Esophagus muscularis mucosa (tissue), 4 donors: ENCODE measurements at regions not wholly inside any gene's neighbourhood (a gene's known extent, or its start where the extent isn't known, plus 50 kb on each side); places are given as distances from the start of the nearest gene placed in this dataset.

Experiments used
- DNase-seq: peaks from one replicate; pipeline ENCODE4 v3.0.0-alpha.2; 2017; ENCODE audit errors: extremely low spot score
- H3K27ac ChIP-seq, 4 donors: fragments of 200-600 bp; sonication (generic); replicated peaks in 1 of 4; 1 replicate in 3 of 4; 2 replicates in 1 of 4; pipeline ENCODE4 v1.5.1; 2016 to 2019; ENCODE audit warnings: mild to moderate bottlenecking in 1 of 4
- H3K27me3 ChIP-seq, 4 donors: fragments of 200-600 bp; sonication (generic); one replicate each; pipeline versions ENCODE4 v1.5.1 to v1.6.0; 2016 to 2019
- H3K36me3 ChIP-seq, 4 donors: fragments of 200-600 bp; sonication (generic); one replicate each; pipeline ENCODE4 v1.5.1; 2016 to 2019
- H3K4me1 ChIP-seq, 4 donors: fragments of 200-600 bp; sonication (generic); one replicate each; pipeline ENCODE4 v1.5.1; 2016 to 2019
- H3K4me3 ChIP-seq, 4 donors: fragments of 200-600 bp; sonication (generic); 1 replicate in 2 of 4; 2 replicates in 2 of 4; pipeline ENCODE4 v1.5.1; 2016 to 2019; ENCODE audit warnings: mild to moderate bottlenecking in 4 of 4, moderate library complexity in 1 of 4
- H3K9me3 ChIP-seq, 4 donors: fragments of 200-600 bp; sonication (generic); 1 replicate in 3 of 4; 2 replicates in 1 of 4; pipeline ENCODE4 v1.5.1; 2016 to 2019
- CTCF ChIP-seq, 3 experiments: fragments of 200-600 bp in 2 of 3; fragments of 450-650 bp in 1 of 3; sonication (generic) in 2 of 3; IDR thresholded peaks; one replicate each; pipeline ENCODE4 v1.5.1; 2017 to 2019; ENCODE audit warnings: antibody characterized with exemption in 3 of 3, mild to moderate bottlenecking in 2 of 3, moderate library complexity in 1 of 3
- EP300 ChIP-seq: sonication (generic); formaldehyde crosslinking; IDR thresholded peaks from one replicate; pipeline ENCODE4 v1.6.1; 2017; ENCODE audit warnings: antibody characterized with exemption
- POLR2A ChIP-seq: fragments of 450-650 bp; IDR thresholded peaks from one replicate; pipeline ENCODE4 v1.6.1; 2017; ENCODE audit warnings: antibody characterized with exemption, moderate library complexity, mild to moderate bottlenecking, low read depth
- POLR2AphosphoS5 ChIP-seq, 2 donors: sonication (generic); formaldehyde crosslinking; IDR thresholded peaks; one replicate each; pipeline ENCODE4 v1.6.1; 2017; ENCODE audit warnings: antibody characterized with exemption in 2 of 2
- WGBS: methylation state at CpG from one replicate; pipeline ENCODE4 v1.1.5; 2018; 5-methylcytosine and 5-hydroxymethylcytosine counted together
- intact Hi-C: fragments of 100-400 bp; cut with DNase I; formaldehyde crosslinking; loops from one replicate; pipeline ENCODE4 v1.15.1; 2023

- H3K27me3 ChIP-seq: no peaks in the 10 kb centered on the region
- intact Hi-C loops: no loop called here
- TF ChIP-seq EP300 (no peak), POLR2A (no peak), CTCF (IDR thresholded peaks at IDR 0.05) (no peak), POLR2AphosphoS5 (IDR thresholded peaks at IDR 0.05) (no peak)
Measured at GRCh38 chr6:84469144-84469543, 241.7 kb upstream of the CEP162 start.

DNA sequence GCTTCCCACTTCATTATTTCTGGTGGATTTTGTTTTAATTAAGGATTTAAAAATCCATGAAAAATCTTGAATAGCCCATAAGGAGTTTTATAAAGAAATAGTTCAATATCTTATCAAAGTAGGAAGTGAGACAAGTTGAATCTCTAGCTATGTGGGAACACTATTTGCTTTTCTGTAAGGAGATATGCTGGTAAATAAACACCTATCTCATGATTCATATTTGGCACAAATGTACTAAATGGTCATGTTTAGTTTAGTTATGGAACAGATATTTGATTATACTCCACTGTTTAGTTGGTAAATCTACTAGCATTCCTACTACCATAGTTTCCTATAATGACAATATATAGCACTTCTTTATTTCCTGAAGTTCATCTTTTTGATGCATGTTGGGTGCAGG lies 239.9 kb upstream of the CEP162 start:
- Histone ChIP-seq H3K36me3 (no peaks in the 10 kb centered on the region), H3K4me3 (no peak overlapping the region), H3K4me1 (no peaks in the 10 kb centered on the region), H3K27me3 (no peaks in the 10 kb centered on the region), H3K27ac (no peak overlapping the region), H3K9me3 (no peaks in the 10 kb centered on the region)
- DNase-seq: no peak
- intact Hi-C loops: no loop called here
- TF ChIP-seq CTCF (IDR thresholded peaks at IDR 0.05) (no peak), EP300 (no peak), POLR2A (no peak), POLR2AphosphoS5 (IDR thresholded peaks at IDR 0.05) (no peak)

More at GRCh38 chr6:84469144-84469543, 241.7 kb upstream of the CEP162 start:
- DNase-seq: no peak
- Histone ChIP-seq H3K4me1 (no peaks in the 10 kb centered on the region), H3K27ac (no peak overlapping the region), H3K4me3 (no peak overlapping the region), H3K9me3 (no peaks in the 10 kb centered on the region), H3K36me3 (no peaks in the 10 kb centered on the region)
- WGBS: 100% methylated on average over 1 of the region's 1 CpG

DNA sequence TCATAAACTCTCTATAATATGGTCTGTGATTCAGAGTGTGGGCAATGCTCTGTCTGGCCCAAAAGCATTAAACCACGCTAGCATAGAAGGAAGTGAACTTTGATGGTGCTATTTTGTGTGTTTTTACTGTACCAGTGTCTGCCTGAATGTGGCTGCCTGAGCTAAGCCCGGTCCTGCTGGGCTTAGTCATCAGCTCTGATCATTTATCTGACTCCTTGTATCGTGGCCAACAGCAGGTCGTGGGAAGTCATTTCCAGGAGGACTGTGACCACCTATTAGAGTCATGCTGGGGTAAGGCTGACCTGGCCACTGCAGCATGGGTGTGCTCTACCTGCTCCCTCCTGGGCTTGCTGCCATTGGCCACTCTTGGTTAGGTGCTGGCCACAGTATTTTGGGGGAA lies 239.1 kb upstream of the CEP162 start:
- Histone ChIP-seq H3K4me3 (no peak overlapping the region), H3K9me3 (no peaks in the 10 kb centered on the region), H3K36me3 (no peaks in the 10 kb centered on the region), H3K27me3 (no peaks in the 10 kb centered on the region), H3K27ac (no peak overlapping the region), H3K4me1 (no peaks in the 10 kb centered on the region)
- WGBS: 40% methylated on average over 4 of the region's 4 CpGs
- no peak for TF ChIP-seq EP300
- no peak for TF ChIP-seq POLR2A
- TF ChIP-seq CTCF (IDR thresholded peaks at IDR 0.05): no peak
- TF ChIP-seq POLR2AphosphoS5 (IDR thresholded peaks at IDR 0.05): no peak
- no peak for DNase-seq
- intact Hi-C loops: no loop called here

GRCh38 chr6:84464471-84464870 lies 237.0 kb upstream of the CEP162 start:
- intact Hi-C loops: no loop called here
- Histone ChIP-seq H3K4me1 (no peaks in the 10 kb centered on the region), H3K27me3 (no peaks in the 10 kb centered on the region), H3K9me3 (no peaks in the 10 kb centered on the region), H3K27ac (no peak overlapping the region), H3K4me3 (no peak overlapping the region), H3K36me3 (no peaks in the 10 kb centered on the region)
- TF ChIP-seq CTCF (IDR thresholded peaks at IDR 0.05) (no peak), POLR2A (no peak)
- no peak for DNase-seq
- WGBS: 84% methylated on average over 2 of the region's 2 CpGs

DNA sequence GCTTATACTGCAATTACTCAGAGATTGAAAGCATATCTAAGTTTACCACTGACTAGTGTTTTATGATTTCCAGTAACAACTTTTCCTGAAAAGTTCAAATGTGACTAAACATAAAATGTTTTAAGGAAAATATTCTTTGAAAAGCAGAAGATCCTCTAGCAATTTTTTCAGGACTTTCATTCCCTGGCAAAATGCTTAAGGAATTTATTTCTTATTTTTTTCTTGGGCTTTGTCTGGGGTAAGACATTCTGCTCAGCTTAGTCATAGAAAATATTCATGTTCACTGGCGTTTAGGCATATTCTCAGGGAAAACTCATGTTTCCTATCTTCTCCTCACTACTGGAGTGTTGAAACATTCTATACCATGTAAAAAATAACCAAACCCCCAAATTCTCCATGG lies 235.3 kb upstream of the CEP162 start:
- Histone ChIP-seq H3K27me3 (no peaks in the 10 kb centered on the region), H3K4me1 (no peaks in the 10 kb centered on the region), H3K27ac (no peak overlapping the region), H3K36me3 (no peaks in the 10 kb centered on the region), H3K4me3 (no peak overlapping the region), H3K9me3 (no peaks in the 10 kb centered on the region)
- intact Hi-C loops: no loop called here
- WGBS: 48% methylated on average over 1 of the region's 1 CpG
- DNase-seq: no peak
- TF ChIP-seq POLR2A (no peak), CTCF (IDR thresholded peaks at IDR 0.05) (no peak), POLR2AphosphoS5 (IDR thresholded peaks at IDR 0.05) (no peak), EP300 (no peak)
